MM.1S (cell line): ENCODE measurements at regions not wholly inside any gene's neighbourhood (a gene's known extent, or its start where the extent isn't known, plus 50 kb on each side); places are given as distances from the start of the nearest gene placed in this dataset.

Experiments used
- EZH2phosphoT487 ChIP-seq: fragments of 300-600 bp; sonication (generic); IDR thresholded peaks from 2 replicates; pipeline ENCODE4 v1.6.1; 2018; ENCODE audit warnings: antibody characterized with exemption, low read length
- TF ChIP-seq, protein P1 (sequence below): fragments of 300-600 bp; sonication (generic); IDR thresholded peaks from 2 replicates; pipeline ENCODE4 v1.5.1; 2016; ENCODE audit warnings: antibody characterized with exemption, low read length, mixed read lengths

DNA sequence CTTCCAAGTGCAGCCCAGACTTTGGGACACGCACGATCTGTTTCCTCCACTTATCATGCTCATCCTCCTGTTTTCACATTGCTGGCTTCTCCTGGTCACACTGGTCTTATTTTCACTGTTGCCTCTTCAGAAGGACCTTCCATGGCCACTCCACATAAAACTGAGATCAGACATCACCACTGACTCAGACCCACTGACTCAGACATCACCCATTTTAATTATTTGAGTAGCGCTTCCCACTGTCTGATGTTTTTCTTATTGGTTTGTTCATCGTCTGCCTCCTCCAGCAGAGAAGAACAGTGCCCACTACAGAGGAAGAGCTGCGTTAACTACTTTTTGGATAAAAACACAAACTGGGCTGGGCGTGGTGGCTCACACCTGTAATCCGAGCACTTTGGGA, 270.5 kb upstream of the PWP1 start:
- TF ChIP-seq, protein P1, sequence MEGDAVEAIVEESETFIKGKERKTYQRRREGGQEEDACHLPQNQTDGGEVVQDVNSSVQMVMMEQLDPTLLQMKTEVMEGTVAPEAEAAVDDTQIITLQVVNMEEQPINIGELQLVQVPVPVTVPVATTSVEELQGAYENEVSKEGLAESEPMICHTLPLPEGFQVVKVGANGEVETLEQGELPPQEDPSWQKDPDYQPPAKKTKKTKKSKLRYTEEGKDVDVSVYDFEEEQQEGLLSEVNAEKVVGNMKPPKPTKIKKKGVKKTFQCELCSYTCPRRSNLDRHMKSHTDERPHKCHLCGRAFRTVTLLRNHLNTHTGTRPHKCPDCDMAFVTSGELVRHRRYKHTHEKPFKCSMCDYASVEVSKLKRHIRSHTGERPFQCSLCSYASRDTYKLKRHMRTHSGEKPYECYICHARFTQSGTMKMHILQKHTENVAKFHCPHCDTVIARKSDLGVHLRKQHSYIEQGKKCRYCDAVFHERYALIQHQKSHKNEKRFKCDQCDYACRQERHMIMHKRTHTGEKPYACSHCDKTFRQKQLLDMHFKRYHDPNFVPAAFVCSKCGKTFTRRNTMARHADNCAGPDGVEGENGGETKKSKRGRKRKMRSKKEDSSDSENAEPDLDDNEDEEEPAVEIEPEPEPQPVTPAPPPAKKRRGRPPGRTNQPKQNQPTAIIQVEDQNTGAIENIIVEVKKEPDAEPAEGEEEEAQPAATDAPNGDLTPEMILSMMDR: no peak
- no peak for TF ChIP-seq EZH2phosphoT487
